SU-DHL-6 (cell line): ENCODE measurements at regions not wholly inside any gene's neighbourhood (a gene's known extent, or its start where the extent isn't known, plus 50 kb on each side); places are given as distances from the start of the nearest gene placed in this dataset.
"Not testable (repeated sequence)": the region's sequence is repeated elsewhere in the genome, so short reads cannot be mapped to it uniquely, and the experiment has no call there.

Experiments
- H2AFZ ChIP-seq: fragments of 200-600 bp; sonication (generic); 2 replicates; pipeline ENCODE4 v1.6.1; 2014; ENCODE audit warnings: low read depth, mild to moderate bottlenecking, moderate library complexity, mixed read lengths, antibody characterized with exemption, low read length; ENCODE audit not compliant: severe bottlenecking
- H3F3A ChIP-seq: fragments of 200-600 bp; shearing (Covaris generic); 2 replicates; pipeline ENCODE4 v1.6.0; 2016; ENCODE audit warnings: antibody characterized with exemption, mild to moderate bottlenecking; ENCODE audit not compliant: insufficient read depth
- H3K27ac ChIP-seq: fragments of 200-600 bp; sonication (generic); 2 replicates; pipeline ENCODE4 v1.5.1; 2016; ENCODE audit warnings: low read depth, mild to moderate bottlenecking, low read length, moderate library complexity, mixed read lengths
- H3K27me3 ChIP-seq: fragments of 200-600 bp; sonication (generic), shearing (Covaris generic); 2 replicates; pipeline ENCODE4 v1.6.0; 2014; ENCODE audit warnings: mild to moderate bottlenecking, low read length
- H3K36me3 ChIP-seq: fragments of 200-600 bp; sonication (generic); 2 replicates; pipeline ENCODE4 v1.6.1; 2014; ENCODE audit warnings: mild to moderate bottlenecking, low read length, mixed read lengths
- H3K4me2 ChIP-seq: fragments of 300-600, 200-600 bp; shearing (Covaris generic), sonication (generic); 2 replicates; pipeline ENCODE4 v1.6.0; 2014; ENCODE audit warnings: low read length, low read depth, mild to moderate bottlenecking; ENCODE audit not compliant: poor library complexity, severe bottlenecking
- H3K4me3 ChIP-seq: fragments of 200-600 bp; sonication (generic); 2 replicates; pipeline ENCODE4 v1.5.1; 2014; ENCODE audit warnings: antibody characterized with exemption, low read length, mild to moderate bottlenecking, mixed read lengths; ENCODE audit not compliant: insufficient read depth, poor library complexity, severe bottlenecking
- H3K79me2 ChIP-seq: fragments of 200-600 bp; sonication (generic); 2 replicates; pipeline ENCODE4 v1.6.1; 2014; ENCODE audit warnings: mild to moderate bottlenecking, low read length, moderate library complexity; ENCODE audit not compliant: insufficient read depth
- H3K9ac ChIP-seq: fragments of 200-600 bp; sonication (generic); 2 replicates; pipeline ENCODE4 v1.7.0; 2014; ENCODE audit warnings: mild to moderate bottlenecking, low read length
- H3K9me2 ChIP-seq: fragments of 200-600 bp; sonication (generic); replicated peaks from 2 replicates; pipeline ENCODE4 v1.6.1; 2014; ENCODE audit warnings: low read length; ENCODE audit not compliant: insufficient read depth
- H3K9me3 ChIP-seq: fragments of 200-600 bp; sonication (generic); 2 replicates; pipeline ENCODE4 v1.6.1; 2014; ENCODE audit warnings: low read length, mixed read lengths; ENCODE audit not compliant: insufficient read depth
- H4K20me1 ChIP-seq: fragments of 200-600 bp; sonication (generic); 2 replicates; pipeline ENCODE4 v1.6.1; 2014; ENCODE audit warnings: low read depth, mild to moderate bottlenecking, antibody characterized with exemption, low read length, moderate library complexity, mixed read lengths
- EZH2phosphoT487 ChIP-seq: fragments of 200-600 bp; sonication (generic), shearing (Covaris generic); conservative IDR thresholded peaks from 2 replicates; pipeline ENCODE4 v1.6.1; 2018; ENCODE audit warnings: mild to moderate bottlenecking, antibody characterized with exemption, low read length, moderate library complexity, mixed read lengths
- TF ChIP-seq, protein P1 (sequence below): fragments of 200-600 bp; sonication (generic); IDR thresholded peaks from one replicate; pipeline ENCODE4 v1.5.1; 2017; ENCODE audit warnings: antibody characterized with exemption, mild to moderate bottlenecking, low read length, moderate library complexity; ENCODE audit not compliant: insufficient read depth, poor library complexity, severe bottlenecking

DNA sequence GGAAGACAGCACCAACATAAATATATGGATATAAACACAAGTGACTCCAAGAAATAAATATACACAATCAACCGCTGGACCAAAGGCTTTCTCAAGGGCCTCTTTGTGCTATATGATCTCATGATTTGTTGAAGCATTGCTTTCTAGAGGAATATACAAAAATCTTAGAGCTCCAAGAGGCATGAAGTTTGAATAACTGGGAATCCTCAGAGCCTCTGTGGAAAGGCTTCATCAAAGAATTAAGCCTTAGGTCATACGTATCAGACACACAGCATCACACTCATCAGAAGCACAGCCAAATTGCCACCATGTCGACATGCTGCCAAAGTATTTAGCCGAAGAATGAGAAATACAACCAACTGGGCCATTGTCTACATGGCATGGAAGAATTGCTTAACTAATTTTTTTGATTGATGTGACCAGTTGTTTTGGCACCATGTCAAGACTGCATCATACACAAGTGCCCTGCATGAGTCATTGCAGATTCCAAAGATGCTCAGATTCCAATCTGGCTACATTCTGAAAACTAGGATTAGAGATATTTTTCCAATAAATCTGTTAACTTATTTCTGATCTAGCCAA, 860.6 kb upstream of the ZEB2 start:
- Histone ChIP-seq H3K27me3 (no peaks in the 10 kb centered on the region), H3K9me2 (no peaks in the 10 kb centered on the region), H3K79me2 (no peaks in the 10 kb centered on the region), H3K9ac (no peak overlapping the region), H2AFZ (no peak overlapping the region), H3K4me2 (no peak overlapping the region), H3K4me3 (no peak overlapping the region), H3K36me3 (peaks cover 3% of the 10 kb centered on the region; the same call in 1 of the 2 replicates), H3K27ac (no peak overlapping the region), H4K20me1 (no peaks in the 10 kb centered on the region), H3K9me3 (no peaks in the 10 kb centered on the region), H3F3A (no peaks in the 10 kb centered on the region)
- TF ChIP-seq, protein P1, sequence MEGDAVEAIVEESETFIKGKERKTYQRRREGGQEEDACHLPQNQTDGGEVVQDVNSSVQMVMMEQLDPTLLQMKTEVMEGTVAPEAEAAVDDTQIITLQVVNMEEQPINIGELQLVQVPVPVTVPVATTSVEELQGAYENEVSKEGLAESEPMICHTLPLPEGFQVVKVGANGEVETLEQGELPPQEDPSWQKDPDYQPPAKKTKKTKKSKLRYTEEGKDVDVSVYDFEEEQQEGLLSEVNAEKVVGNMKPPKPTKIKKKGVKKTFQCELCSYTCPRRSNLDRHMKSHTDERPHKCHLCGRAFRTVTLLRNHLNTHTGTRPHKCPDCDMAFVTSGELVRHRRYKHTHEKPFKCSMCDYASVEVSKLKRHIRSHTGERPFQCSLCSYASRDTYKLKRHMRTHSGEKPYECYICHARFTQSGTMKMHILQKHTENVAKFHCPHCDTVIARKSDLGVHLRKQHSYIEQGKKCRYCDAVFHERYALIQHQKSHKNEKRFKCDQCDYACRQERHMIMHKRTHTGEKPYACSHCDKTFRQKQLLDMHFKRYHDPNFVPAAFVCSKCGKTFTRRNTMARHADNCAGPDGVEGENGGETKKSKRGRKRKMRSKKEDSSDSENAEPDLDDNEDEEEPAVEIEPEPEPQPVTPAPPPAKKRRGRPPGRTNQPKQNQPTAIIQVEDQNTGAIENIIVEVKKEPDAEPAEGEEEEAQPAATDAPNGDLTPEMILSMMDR: no peak
- TF ChIP-seq EZH2phosphoT487: no peak

DNA sequence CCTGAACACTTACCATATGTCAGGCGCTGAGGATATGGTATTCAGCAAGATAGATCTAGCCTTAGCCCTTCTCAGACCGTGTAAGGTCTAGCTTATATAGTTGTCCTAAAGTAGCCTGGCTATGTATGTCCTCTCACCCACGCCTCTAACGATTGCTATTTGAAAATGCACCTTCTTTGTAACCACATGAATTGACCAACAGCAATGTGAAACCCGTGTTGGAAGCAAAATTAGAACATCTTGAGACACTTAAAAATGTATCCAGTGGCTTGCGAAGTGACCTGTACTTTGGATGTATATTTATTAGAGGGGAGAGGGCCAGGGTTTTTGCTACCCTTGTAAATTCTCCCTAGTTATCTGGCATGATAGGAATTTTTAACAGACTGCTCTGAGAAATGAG, 860.0 kb upstream of the ZEB2 start:
- no peaks in the 10 kb centered on the region for H3K27me3 ChIP-seq
- no peak overlapping the region for H3K27ac ChIP-seq

DNA sequence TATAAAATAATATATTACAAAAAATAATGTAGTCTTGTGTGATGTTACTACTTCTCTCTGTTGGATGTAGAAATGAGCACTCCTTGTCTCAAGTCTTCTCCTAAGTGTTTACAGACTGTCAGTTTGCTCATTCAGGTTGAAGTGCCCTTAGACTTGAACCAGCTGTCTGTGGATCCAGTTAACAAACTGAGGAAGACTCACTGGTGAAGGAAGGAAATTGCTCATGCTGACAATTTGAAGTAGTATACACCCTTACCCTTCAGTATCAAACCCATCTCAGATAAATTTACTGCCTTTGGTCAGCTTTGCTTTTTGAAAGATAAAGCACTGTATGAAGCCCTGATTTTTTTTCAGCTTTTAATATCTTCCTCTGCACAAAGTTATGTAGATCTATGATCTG, 854.2 kb upstream of the ZEB2 start:
- H3K9me2 ChIP-seq: no peaks in the 10 kb centered on the region
- no peak overlapping the region for H3K27ac ChIP-seq
- no peaks in the 10 kb centered on the region for H3K79me2 ChIP-seq
- H3K36me3 ChIP-seq: peaks cover 1% of the 10 kb centered on the region; the same call in 1 of the 2 replicates
- no peak overlapping the region for H3K4me3 ChIP-seq
- H3K27me3 ChIP-seq: no peaks in the 10 kb centered on the region
- no peak for TF ChIP-seq EZH2phosphoT487
- TF ChIP-seq, protein P1: no peak
- no peak overlapping the region for H3K9ac ChIP-seq
- H3F3A ChIP-seq: no peaks in the 10 kb centered on the region
- H2AFZ ChIP-seq: no peak overlapping the region
- no peaks in the 10 kb centered on the region for H3K9me3 ChIP-seq
- H4K20me1 ChIP-seq: no peaks in the 10 kb centered on the region
- H3K4me2 ChIP-seq: no peak overlapping the region

More for the DNA sequence above, 860.0 kb upstream of the ZEB2 start:
- Histone ChIP-seq H3K36me3 (peaks cover 3% of the 10 kb centered on the region; the same call in 1 of the 2 replicates), H3K4me3 (no peak overlapping the region), H3K9me3 (no peaks in the 10 kb centered on the region), H3F3A (no peaks in the 10 kb centered on the region), H3K9me2 (no peaks in the 10 kb centered on the region), H3K9ac (no peak overlapping the region), H3K79me2 (no peaks in the 10 kb centered on the region), H3K4me2 (no peak overlapping the region), H4K20me1 (no peaks in the 10 kb centered on the region), H2AFZ (no peak overlapping the region)
- TF ChIP-seq EZH2phosphoT487: no peak

DNA sequence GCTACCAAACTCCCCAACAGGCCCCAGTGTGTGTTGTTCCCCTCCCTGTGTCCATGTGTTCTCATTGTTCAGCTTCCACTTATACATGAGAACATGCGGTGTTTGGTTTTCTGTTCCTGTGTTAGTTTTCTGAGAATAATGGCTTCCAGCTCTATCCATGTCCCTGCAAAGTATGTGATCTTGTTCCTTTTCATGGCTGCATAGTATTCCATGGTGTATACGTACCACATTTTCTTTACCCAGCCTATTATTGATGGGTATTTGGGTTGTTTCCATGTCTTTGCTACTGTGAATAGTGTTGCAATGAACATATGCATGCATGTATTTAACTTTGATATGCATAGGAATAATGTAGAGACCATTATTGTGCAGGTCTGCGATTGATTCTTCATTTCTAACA, 847.4 kb upstream of the ZEB2 start:
- not testable (repeated sequence) for H4K20me1 ChIP-seq, H3K27me3 ChIP-seq, H3K4me2 ChIP-seq, H3K36me3 ChIP-seq, H3F3A ChIP-seq, H2AFZ ChIP-seq, H3K4me3 ChIP-seq, H3K27ac ChIP-seq, H3K9me2 ChIP-seq, H3K9me3 ChIP-seq, H3K9ac ChIP-seq, H3K79me2 ChIP-seq
